K562 (cell line): ENCODE measurements at regions not wholly inside any gene's neighbourhood (a gene's known extent, or its start where the extent isn't known, plus 50 kb on each side); places are given as distances from the start of the nearest gene placed in this dataset.

ENCODE experiments used
- ATAC-seq: fragments of 200-7000 bp; cut with Tn5 transposase; 3 replicates; pipeline ENCODE4 v1.9.1; 2020; ENCODE audit warnings: moderate library complexity
- BruUV-seq: library from RNA; stranded (reverse); fragments of 400-500 nt; replicated peaks from 2 replicates; lab custom pipeline; 2021; lab: Mats Ljungman, UMichigan
- CTCF ChIA-PET: fragments of 300-600 bp; formaldehyde crosslinking; extraction: SDS; loops from one replicate; lab custom pipeline; 2021; ENCODE audit warnings: low intra/inter-chr PET ratio; lab: Yijun Ruan, JAX
- POLR2A ChIA-PET: fragments of 300-600, 350-650 bp; sonication (Branson Sonifier 250); formaldehyde crosslinking; extraction: SDS; loops from one replicate; lab custom pipeline; 2021; ENCODE audit warnings: antibody characterized with exemption, inconsistent platforms; lab: Yijun Ruan, JAX
- DNase-seq, 4 experiments: peaks; one replicate each; pipeline versions ENCODE4 v3.0.0 to v3.0.0-alpha.2; 2011 to 2018; ENCODE audit warnings: low spot score in 3 of 4, mixed read lengths in 3 of 4; ENCODE audit errors: extremely low read depth in 1 of 4
- FAIRE-seq: peaks from 2 replicates; lab custom pipeline; 2011; peaks lifted over from hg19 to GRCh38; lab: Jason Lieb, UNC
- H2AFZ ChIP-seq: 2 replicates; pipeline ENCODE4 v1.6.0; 2011; ENCODE audit warnings: low read depth, low read length, control low read depth, inconsistent platforms
- H3K27ac ChIP-seq: fragments of 200-600 bp; 3 replicates; pipeline ENCODE4 v1.8.0; 2011; ENCODE audit warnings: low read depth, mild to moderate bottlenecking, control low read depth, inconsistent platforms, low read length, moderate library complexity, mixed read lengths; ENCODE audit errors: extremely low read depth
- H3K27me3 ChIP-seq, 2 experiments: fragments of 300-600 bp in 1 of 2; 2 replicates in 1 of 2; 3 replicates in 1 of 2; pipeline versions ENCODE4 v1.6.0 to v1.8.0; 2011; ENCODE audit warnings: inconsistent platforms in 2 of 2, low read length in 2 of 2, mild to moderate bottlenecking in 1 of 2, mixed read lengths in 1 of 2, moderate library complexity in 1 of 2; ENCODE audit not compliant: control insufficient read depth in 2 of 2, insufficient read depth in 2 of 2
- H3K36me3 ChIP-seq: fragments of 300-600 bp; 3 replicates; pipeline ENCODE4 v1.8.0; 2011; ENCODE audit warnings: mild to moderate bottlenecking, low read length, inconsistent platforms; ENCODE audit not compliant: control insufficient read depth, insufficient read depth
- H3K4me1 ChIP-seq, 2 experiments: fragments of 200-600 bp in 1 of 2; replicated peaks in 1 of 2; 2 replicates in 1 of 2; 3 replicates in 1 of 2; pipeline versions ENCODE4 v1.5.1 to v1.8.0; 2011; ENCODE audit warnings: inconsistent platforms in 2 of 2, low read length in 2 of 2, mild to moderate bottlenecking in 1 of 2, mixed read lengths in 1 of 2, moderate library complexity in 1 of 2; ENCODE audit not compliant: control insufficient read depth in 2 of 2, insufficient read depth in 2 of 2
- H3K4me2 ChIP-seq: 2 replicates; pipeline ENCODE4 v1.6.1; 2011; ENCODE audit warnings: low read length, control low read depth, inconsistent platforms, mixed read lengths; ENCODE audit not compliant: insufficient read depth
- H3K4me3 ChIP-seq: fragments of 200-600 bp; sonication (generic), shearing (Covaris generic); 2 replicates; pipeline ENCODE4 v1.5.1; 2016; ENCODE audit warnings: control low read depth, inconsistent platforms
- H3K79me2 ChIP-seq: fragments of 200-600 bp; 3 replicates; pipeline ENCODE4 v1.8.0; 2011; ENCODE audit warnings: low read length, inconsistent platforms; ENCODE audit not compliant: control insufficient read depth, insufficient read depth
- H3K9ac ChIP-seq, 2 experiments: 2 replicates each; pipeline versions ENCODE4 v1.6.0 to v1.6.1; 2011; ENCODE audit warnings: low read depth in 2 of 2, low read length in 2 of 2, control low read depth in 1 of 2, inconsistent platforms in 1 of 2, mild to moderate bottlenecking in 1 of 2, mixed read lengths in 1 of 2; ENCODE audit not compliant: insufficient read depth in 1 of 2
- H3K9me1 ChIP-seq: one replicate; pipeline ENCODE4 v1.6.0; 2011; ENCODE audit warnings: inconsistent platforms, mild to moderate bottlenecking, low read length, moderate library complexity; ENCODE audit not compliant: control insufficient read depth, insufficient read depth
- H3K9me3 ChIP-seq: replicated peaks from 2 replicates; pipeline ENCODE4 v1.5.1; 2011; ENCODE audit warnings: low read depth, low read length, inconsistent platforms; ENCODE audit not compliant: control insufficient read depth, insufficient read depth
- H4K20me1 ChIP-seq: replicated peaks from 2 replicates; pipeline ENCODE4 v1.6.1; 2011; ENCODE audit warnings: low read length, inconsistent platforms, mixed read lengths; ENCODE audit not compliant: control insufficient read depth, insufficient read depth
- ETV1 ChIP-seq: fragments of 450-650 bp; conservative IDR thresholded peaks from 2 replicates; pipeline ENCODE4 v1.6.1; 2016; ENCODE audit warnings: missing genetic modification characterization, control low read depth, low read depth, missing compliant biosample characterization
- FOXP4 ChIP-seq: sonication (generic); formaldehyde crosslinking; IDR thresholded peaks from 2 replicates; pipeline ENCODE4 v1.8.0; 2022; ENCODE audit warnings: mild to moderate bottlenecking, missing genetic modification reagents, borderline replicate concordance
- FUS ChIP-seq: fragments of 200-400 bp; formaldehyde crosslinking; optimal IDR thresholded peaks from 2 replicates; pipeline ENCODE3; 2017; ENCODE audit warnings: low read depth, low read length
- GMEB1 ChIP-seq: fragments of 250-450 bp; sonication (Bioruptor Pico); IDR thresholded peaks from 2 replicates; pipeline ENCODE4 v1.4.0; 2020; ENCODE audit warnings: mild to moderate bottlenecking
- HMG20A ChIP-seq: fragments of 450-650 bp; formaldehyde crosslinking; conservative IDR thresholded peaks from 2 replicates; pipeline ENCODE4 v1.4.0; 2020; ENCODE audit warnings: mild to moderate bottlenecking, mixed read lengths
- KAT2B ChIP-seq: IDR thresholded peaks from one replicate; pipeline ENCODE4 v1.6.1; 2012; ENCODE audit warnings: low read depth, mild to moderate bottlenecking, control low read depth, inconsistent platforms, low read length, moderate library complexity
- MCM5 ChIP-seq: fragments of 450-650 bp; IDR thresholded peaks from 2 replicates; pipeline ENCODE4 v1.6.1; 2016; ENCODE audit warnings: low read depth
- POLR2A ChIP-seq: fragments of 450-650 bp; conservative IDR thresholded peaks from 2 replicates; pipeline ENCODE4 v1.6.1; 2016
- SP1 ChIP-seq: sonication (generic); formaldehyde crosslinking; IDR thresholded peaks from 2 replicates; pipeline ENCODE4 v1.8.1; 2022; ENCODE audit warnings: mild to moderate bottlenecking, missing genetic modification reagents
- ZBTB2 ChIP-seq: fragments of 450-650 bp; IDR thresholded peaks from 2 replicates; pipeline ENCODE4 v1.6.1; 2016; ENCODE audit warnings: antibody characterized with exemption
- ZBTB26 ChIP-seq: fragments of 450-650 bp; formaldehyde crosslinking; IDR thresholded peaks from 2 replicates; pipeline ENCODE4 v1.4.0; 2022; ENCODE audit warnings: missing genetic modification characterization
- WGBS: fragments of 100-300 bp; shearing (Covaris generic); methylation state at CpG from one replicate; pipeline ENCODE4 v1.1.6; 2016; ENCODE audit warnings: low coverage, mixed read lengths; ENCODE audit not compliant: insufficient coverage; ENCODE audit errors: missing lambda C conversion rate; 5-methylcytosine and 5-hydroxymethylcytosine counted together
- in situ Hi-C: fragments of 300-500 bp; cut with MboI; formaldehyde crosslinking; loops from 4 replicates; pipeline ENCODE4 v1.15.0; 2018; ENCODE audit warnings: inconsistent platforms, mixed read lengths
- intact Hi-C: fragments of 100-400 bp; cut with micrococcal nuclease; formaldehyde crosslinking; loops from 2 replicates; pipeline ENCODE4 v1.14.2; 2022

- no peak overlapping the region for H3K4me3 ChIP-seq
- no peaks in the 10 kb centered on the region for H4K20me1 ChIP-seq
- no peaks in the 10 kb centered on the region for H3K4me1 ChIP-seq
- no peak for FAIRE-seq
- H3K27me3 ChIP-seq: no peaks in the 10 kb centered on the region
- WGBS: 0% methylated on average over 2 of the region's 2 CpGs
- H3K36me3 ChIP-seq: no peaks in the 10 kb centered on the region
- BruUV-seq: no TSS peak
- TF ChIP-seq HMG20A (CRISPR knock-in tag): no peak
- TF ChIP-seq MCM5: no peak
- no peak for TF ChIP-seq KAT2B
- no peak for TF ChIP-seq ETV1 (tag)
- TF ChIP-seq GMEB1: no peak
- TF ChIP-seq POLR2A: no peak
- H2AFZ ChIP-seq: no peak overlapping the region
- no peak overlapping the region for H3K4me2 ChIP-seq
- no peaks in the 10 kb centered on the region for H3K9me1 ChIP-seq
- no peaks in the 10 kb centered on the region for H3K9me3 ChIP-seq
- DNase-seq: no peak
- no peak overlapping the region for H3K9ac ChIP-seq
- H3K27ac ChIP-seq: no peak overlapping the region
- ChIA-PET POLR2A (interaction anchor here (0.6 kb wide), 1 partner anchor 1999 kb away, joined by 4 read pairs; no protein-coding TSS in a partner anchor), CTCF (no interaction called here)
- intact Hi-C loops: no loop called here
- ATAC-seq: no peak
- H3K79me2 ChIP-seq: no peaks in the 10 kb centered on the region
- in situ Hi-C loops: no loop called here
Observed at GRCh38 chr18:44280479-44280878, 400.2 kb upstream of the SETBP1 start.

- H3K79me2 ChIP-seq: no peaks in the 10 kb centered on the region
- ChIA-PET CTCF (no interaction called here), POLR2A (no interaction called here)
- H3K9ac ChIP-seq: no peak overlapping the region
- H4K20me1 ChIP-seq: no peaks in the 10 kb centered on the region
- FAIRE-seq: no peak
- WGBS: 0% methylated on average over 2 of the region's 2 CpGs
- H3K4me2 ChIP-seq: no peak overlapping the region
- H3K9me3 ChIP-seq: no peaks in the 10 kb centered on the region
- no peaks in the 10 kb centered on the region for H3K27me3 ChIP-seq
- in situ Hi-C loops (no loop called here), intact Hi-C loops (no loop called here)
- no peak for DNase-seq
- no peak overlapping the region for H3K4me3 ChIP-seq
- H3K9me1 ChIP-seq: no peaks in the 10 kb centered on the region
- H3K4me1 ChIP-seq: no peaks in the 10 kb centered on the region
- no TSS peak for BruUV-seq
- no peaks in the 10 kb centered on the region for H3K36me3 ChIP-seq
- no peak overlapping the region for H3K27ac ChIP-seq
- H2AFZ ChIP-seq: no peak overlapping the region
- ATAC-seq: no peak
- no peak for TF ChIP-seq FOXP4 (CRISPR knock-in tag)
- TF ChIP-seq ZBTB26 (CRISPR knock-in tag): no peak
- TF ChIP-seq FUS: no peak
- no peak for TF ChIP-seq SP1 (CRISPR knock-in tag)
- TF ChIP-seq ZBTB2: no peak
Observed at GRCh38 chr18:44286049-44286448, 394.6 kb upstream of the SETBP1 start.
